ENCODE measurements at regions not wholly inside any gene's neighbourhood (a gene's known extent, or its start where the extent isn't known, plus 50 kb on each side); places are given as distances from the start of the nearest gene placed in this dataset.

DNA sequence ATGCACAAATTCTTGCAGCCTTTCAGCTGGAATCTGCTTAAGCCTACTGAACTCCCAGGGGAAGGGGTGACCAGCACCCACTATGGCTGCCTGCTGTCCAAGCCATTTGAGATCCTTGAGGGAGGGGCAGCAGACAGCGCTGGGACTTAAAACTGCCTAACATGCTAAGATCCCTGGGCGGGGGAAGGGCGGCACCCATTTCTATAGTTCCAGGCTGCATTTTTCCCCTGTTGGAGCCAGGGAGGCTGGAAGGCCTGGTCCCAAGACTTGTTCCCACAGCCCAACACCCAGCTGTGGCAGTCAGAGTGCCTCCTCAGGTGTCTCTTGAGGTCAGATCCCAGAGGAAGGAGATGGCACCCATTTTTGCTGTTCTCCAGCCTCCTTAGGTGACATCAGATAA is 1061.3 kb upstream of the COX7C start:
- BruUV-seq (replicated peaks) = no TSS peak
- no peaks in the 10 kb centered on the region for H3K79me2 ChIP-seq (ENCODE audit: control insufficient read depth, insufficient read depth, low read length)
- no peaks in the 10 kb centered on the region for H3K27me3 ChIP-seq (replicated peaks in 1 of 2; ENCODE audit: control insufficient read depth in 2 of 2, insufficient read depth in 2 of 2, low read length in 1 of 2)
- H3K9me3 ChIP-seq (replicated peaks; ENCODE audit: control insufficient read depth, insufficient read depth, low read length) = no peaks in the 10 kb centered on the region
- ChIA-PET POLR2A (no interaction called here), CTCF (no interaction called here), RAD21 (ENCODE audit: unreplicated experiment) (no interaction called here), SMC1A (ENCODE audit: uncharacterized antibody, unreplicated experiment) (no interaction called here)
- H3K4me2 ChIP-seq (ENCODE audit: control insufficient read depth, insufficient read depth) = no peak overlapping the region
- in situ Hi-C loops (cut with MboI) (no loop called here), intact Hi-C loops (cut with micrococcal nuclease; ENCODE audit: unreplicated experiment) (no loop called here)
- no peak overlapping the region for H3K4me3 ChIP-seq
- H3K9ac ChIP-seq (ENCODE audit: control insufficient read depth, insufficient read depth, low read length) = no peak overlapping the region
- no peak overlapping the region for H3K27ac ChIP-seq (ENCODE audit: control insufficient read depth, insufficient read depth)
- no peak overlapping the region for H2AFZ ChIP-seq (ENCODE audit: control insufficient read depth, low read depth, low read length)
- H4K20me1 ChIP-seq (ENCODE audit: control insufficient read depth, insufficient read depth) = no peaks in the 10 kb centered on the region
- ATAC-seq = no peak
- FAIRE-seq = no peak
- no peaks in the 10 kb centered on the region for H3K4me1 ChIP-seq (ENCODE audit: control insufficient read depth, insufficient read depth, low read length)
- TF ChIP-seq BRCA1 (IDR thresholded peaks at IDR 0.05; ENCODE audit: low read depth, low read length) = no peak
- TF ChIP-seq, protein P1, sequence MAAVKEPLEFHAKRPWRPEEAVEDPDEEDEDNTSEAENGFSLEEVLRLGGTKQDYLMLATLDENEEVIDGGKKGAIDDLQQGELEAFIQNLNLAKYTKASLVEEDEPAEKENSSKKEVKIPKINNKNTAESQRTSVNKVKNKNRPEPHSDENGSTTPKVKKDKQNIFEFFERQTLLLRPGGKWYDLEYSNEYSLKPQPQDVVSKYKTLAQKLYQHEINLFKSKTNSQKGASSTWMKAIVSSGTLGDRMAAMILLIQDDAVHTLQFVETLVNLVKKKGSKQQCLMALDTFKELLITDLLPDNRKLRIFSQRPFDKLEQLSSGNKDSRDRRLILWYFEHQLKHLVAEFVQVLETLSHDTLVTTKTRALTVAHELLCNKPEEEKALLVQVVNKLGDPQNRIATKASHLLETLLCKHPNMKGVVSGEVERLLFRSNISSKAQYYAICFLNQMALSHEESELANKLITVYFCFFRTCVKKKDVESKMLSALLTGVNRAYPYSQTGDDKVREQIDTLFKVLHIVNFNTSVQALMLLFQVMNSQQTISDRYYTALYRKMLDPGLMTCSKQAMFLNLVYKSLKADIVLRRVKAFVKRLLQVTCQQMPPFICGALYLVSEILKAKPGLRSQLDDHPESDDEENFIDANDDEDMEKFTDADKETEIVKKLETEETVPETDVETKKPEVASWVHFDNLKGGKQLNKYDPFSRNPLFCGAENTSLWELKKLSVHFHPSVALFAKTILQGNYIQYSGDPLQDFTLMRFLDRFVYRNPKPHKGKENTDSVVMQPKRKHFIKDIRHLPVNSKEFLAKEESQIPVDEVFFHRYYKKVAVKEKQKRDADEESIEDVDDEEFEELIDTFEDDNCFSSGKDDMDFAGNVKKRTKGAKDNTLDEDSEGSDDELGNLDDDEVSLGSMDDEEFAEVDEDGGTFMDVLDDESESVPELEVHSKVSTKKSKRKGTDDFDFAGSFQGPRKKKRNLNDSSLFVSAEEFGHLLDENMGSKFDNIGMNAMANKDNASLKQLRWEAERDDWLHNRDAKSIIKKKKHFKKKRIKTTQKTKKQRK (IDR thresholded peaks at IDR 0.05; ENCODE audit: low read depth, low read length) = no peak
- TF ChIP-seq BCL11A (IDR thresholded peaks at IDR 0.05; ENCODE audit: low read depth, low read length) = no peak
- TF ChIP-seq POLR2AphosphoS5 (IDR thresholded peaks at IDR 0.05; ENCODE audit: low read length) = no peak
- TF ChIP-seq KAT2A (conservative IDR thresholded peaks at IDR 0.05; ENCODE audit: control insufficient read depth, low read depth, low read length) = no peak
- no peak for TF ChIP-seq RAD51 (IDR thresholded peaks at IDR 0.05)
- no peak for TF ChIP-seq IRF4 (IDR thresholded peaks at IDR 0.05; ENCODE audit: low read depth, low read length)
- no peak for TF ChIP-seq E2F8 (IDR thresholded peaks at IDR 0.05; ENCODE audit: low read depth, partially characterized antibody)
- no peaks in the 10 kb centered on the region for H3K36me3 ChIP-seq (ENCODE audit: control insufficient read depth in 2 of 2, insufficient read depth in 2 of 2, low read length in 1 of 2)
- 22% methylated on average over 3 of the region's 3 CpGs for WGBS (ENCODE audit: insufficient coverage, insufficient replicate concordance, low lambda C conversion rate, missing lambda C conversion rate)
- DNase-seq (ENCODE audit: low read depth, low spot score) = no peak
